BE2C (cell line): ENCODE measurements at regions not wholly inside any gene's neighbourhood (a gene's known extent, or its start where the extent isn't known, plus 50 kb on each side); places are given as distances from the start of the nearest gene placed in this dataset.

Experiments used
- DNase-seq: peaks from one replicate; pipeline ENCODE4 v3.0.0-alpha.2; 2020
- H3K27me3 ChIP-seq: fragments of 250-450 bp; sonication (Bioruptor Pico); 2 replicates; pipeline ENCODE4 v1.5.1; 2020; ENCODE audit warnings: mild to moderate bottlenecking
- H3K36me3 ChIP-seq: fragments of 250-450 bp; sonication (Bioruptor Pico); 2 replicates; pipeline ENCODE4 v1.5.1; 2020; ENCODE audit warnings: mild to moderate bottlenecking
- H3K4me1 ChIP-seq: fragments of 250-450 bp; sonication (Bioruptor Pico); 2 replicates; pipeline ENCODE4 v1.5.1; 2020
- H3K4me3 ChIP-seq: 2 replicates; pipeline ENCODE4 v1.5.1; 2011; ENCODE audit warnings: low read depth, low read length
- H3K9me3 ChIP-seq: fragments of 250-450 bp; sonication (Bioruptor Pico); 2 replicates; pipeline ENCODE4 v1.5.1; 2020
- CTCF ChIP-seq: IDR thresholded peaks from 2 replicates; pipeline ENCODE4 v1.5.1; 2012; ENCODE audit warnings: mild to moderate bottlenecking, low read depth, low read length

GRCh38 chr21:28747464-28747863 is 245.2 kb downstream of the LTN1 start:
- Histone ChIP-seq H3K27me3 (no peaks in the 10 kb centered on the region), H3K4me1 (peaks cover 8% of the 10 kb centered on the region), H3K9me3 (no peaks in the 10 kb centered on the region), H3K4me3 (no peak overlapping the region), H3K36me3 (no peaks in the 10 kb centered on the region)
- DNase-seq = no peak
- no peak for TF ChIP-seq CTCF

- H3K4me3 ChIP-seq = no peak overlapping the region
- TF ChIP-seq CTCF = no peak
- H3K9me3 ChIP-seq = no peaks in the 10 kb centered on the region
- H3K27me3 ChIP-seq = no peaks in the 10 kb centered on the region
- H3K36me3 ChIP-seq = no peaks in the 10 kb centered on the region
- H3K4me1 ChIP-seq = peaks cover 8% of the 10 kb centered on the region
- no peak for DNase-seq
These were observed 246.5 kb downstream of the LTN1 start for GRCh38 chr21:28746166-28746565.

GRCh38 chr21:28745131-28746016 is 247.3 kb downstream of the LTN1 start:
- peak; percentile 80 for DNase-seq
- Histone ChIP-seq H3K4me3 (peak overlapping the region; percentile 80), H3K27me3 (no peaks in the 10 kb centered on the region), H3K9me3 (no peaks in the 10 kb centered on the region), H3K4me1 (peaks cover 8% of the 10 kb centered on the region), H3K36me3 (no peaks in the 10 kb centered on the region)
- TF ChIP-seq CTCF = peak; percentile 97

GRCh38 chr21:28743723-28744122 is 249.0 kb downstream of the LTN1 start:
- H3K4me1 ChIP-seq = peaks cover 8% of the 10 kb centered on the region

GRCh38 chr21:28742527-28742926 is 250.2 kb downstream of the LTN1 start:
- Histone ChIP-seq H3K9me3 (no peaks in the 10 kb centered on the region), H3K4me3 (no peak overlapping the region), H3K36me3 (no peaks in the 10 kb centered on the region), H3K27me3 (no peaks in the 10 kb centered on the region), H3K4me1 (peaks cover 10% of the 10 kb centered on the region)
- peak; percentile 53 for TF ChIP-seq CTCF
- DNase-seq = no peak

More at GRCh38 chr21:28743723-28744122, 249.0 kb downstream of the LTN1 start:
- Histone ChIP-seq H3K4me3 (no peak overlapping the region), H3K9me3 (no peaks in the 10 kb centered on the region), H3K27me3 (no peaks in the 10 kb centered on the region), H3K36me3 (no peaks in the 10 kb centered on the region)
- DNase-seq = no peak
- TF ChIP-seq CTCF = no peak

GRCh38 chr21:28740125-28740524 is 252.6 kb downstream of the LTN1 start:
- H3K4me1 ChIP-seq = peaks cover 10% of the 10 kb centered on the region
- no peaks in the 10 kb centered on the region for H3K27me3 ChIP-seq
- no peak for TF ChIP-seq CTCF
- H3K36me3 ChIP-seq = no peaks in the 10 kb centered on the region
- H3K9me3 ChIP-seq = no peaks in the 10 kb centered on the region
- no peak for DNase-seq
- no peak overlapping the region for H3K4me3 ChIP-seq
